ENCODE measurements at regions not wholly inside any gene's neighbourhood (a gene's known extent, or its start where the extent isn't known, plus 50 kb on each side); places are given as distances from the start of the nearest gene placed in this dataset.

- no peak for DNase-seq (ENCODE audit: low spot score)
Observed at GRCh38 chr2:15042801-15043217, 410.3 kb downstream of the LRATD1 start.

DNA sequence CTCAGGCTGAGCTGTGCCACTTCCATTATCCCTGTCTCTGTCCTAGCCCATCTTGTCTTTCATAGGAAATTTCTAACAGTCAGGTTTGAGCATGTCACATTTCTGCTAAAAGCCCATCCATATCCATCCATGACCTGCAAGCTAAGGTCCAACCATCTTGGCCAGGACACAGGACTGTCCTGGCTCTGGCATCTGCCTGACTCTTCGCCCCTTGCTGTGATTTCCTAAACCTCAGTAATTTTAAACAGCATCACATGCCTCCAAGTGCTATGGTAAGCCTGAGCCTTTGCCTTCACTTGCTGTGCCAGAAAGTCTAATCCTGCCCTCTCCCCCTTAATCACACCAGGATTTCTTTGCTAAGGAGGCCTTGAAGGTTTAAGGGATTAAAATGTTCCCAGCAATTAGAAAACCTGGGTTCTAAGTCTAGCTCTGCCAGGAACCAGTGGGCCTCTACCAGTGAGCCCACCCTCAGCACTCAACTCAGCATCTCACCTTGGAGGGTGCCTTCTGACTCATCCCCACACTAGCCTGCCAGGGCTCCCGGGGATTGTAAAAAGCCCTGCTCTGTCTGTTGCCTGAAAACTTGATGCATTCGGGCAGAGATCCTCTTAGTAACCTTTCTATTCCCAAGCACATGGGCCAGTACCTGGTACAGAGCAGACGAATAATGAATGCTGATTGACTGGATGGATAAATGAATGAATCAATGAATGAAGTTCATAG, 411.0 kb downstream of the LRATD1 start:
- DNase-seq (ENCODE audit: low spot score), result no peak

- DNase-seq (ENCODE audit: low spot score), result no peak
Observed at GRCh38 chr2:15045054-15045453, 412.5 kb downstream of the LRATD1 start.

DNA sequence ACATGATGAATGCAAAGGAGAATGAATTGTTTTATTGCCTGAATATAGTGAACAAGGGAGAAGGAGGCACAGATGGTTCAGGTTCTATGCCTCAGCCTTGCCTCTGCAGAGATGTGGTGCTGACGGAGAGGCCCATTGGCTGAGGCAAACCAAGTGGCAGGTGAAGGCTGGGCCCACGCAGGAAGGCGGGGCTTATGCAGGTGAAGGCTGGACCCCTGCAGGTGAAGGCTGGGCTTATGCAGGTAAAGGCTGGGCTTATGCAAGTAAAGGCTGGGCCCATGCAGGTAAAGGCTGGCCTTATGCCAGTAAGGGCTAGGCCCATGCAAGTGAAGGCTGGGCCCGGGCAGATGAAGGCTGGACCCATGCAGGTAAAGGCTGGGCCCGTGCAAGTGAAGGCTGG, 414.7 kb downstream of the LRATD1 start:
- DNase-seq (ENCODE audit: low spot score), result no peak

- DNase-seq (ENCODE audit: low spot score), result no peak
Observed at GRCh38 chr2:15048000-15048399, 415.5 kb downstream of the LRATD1 start.

DNA sequence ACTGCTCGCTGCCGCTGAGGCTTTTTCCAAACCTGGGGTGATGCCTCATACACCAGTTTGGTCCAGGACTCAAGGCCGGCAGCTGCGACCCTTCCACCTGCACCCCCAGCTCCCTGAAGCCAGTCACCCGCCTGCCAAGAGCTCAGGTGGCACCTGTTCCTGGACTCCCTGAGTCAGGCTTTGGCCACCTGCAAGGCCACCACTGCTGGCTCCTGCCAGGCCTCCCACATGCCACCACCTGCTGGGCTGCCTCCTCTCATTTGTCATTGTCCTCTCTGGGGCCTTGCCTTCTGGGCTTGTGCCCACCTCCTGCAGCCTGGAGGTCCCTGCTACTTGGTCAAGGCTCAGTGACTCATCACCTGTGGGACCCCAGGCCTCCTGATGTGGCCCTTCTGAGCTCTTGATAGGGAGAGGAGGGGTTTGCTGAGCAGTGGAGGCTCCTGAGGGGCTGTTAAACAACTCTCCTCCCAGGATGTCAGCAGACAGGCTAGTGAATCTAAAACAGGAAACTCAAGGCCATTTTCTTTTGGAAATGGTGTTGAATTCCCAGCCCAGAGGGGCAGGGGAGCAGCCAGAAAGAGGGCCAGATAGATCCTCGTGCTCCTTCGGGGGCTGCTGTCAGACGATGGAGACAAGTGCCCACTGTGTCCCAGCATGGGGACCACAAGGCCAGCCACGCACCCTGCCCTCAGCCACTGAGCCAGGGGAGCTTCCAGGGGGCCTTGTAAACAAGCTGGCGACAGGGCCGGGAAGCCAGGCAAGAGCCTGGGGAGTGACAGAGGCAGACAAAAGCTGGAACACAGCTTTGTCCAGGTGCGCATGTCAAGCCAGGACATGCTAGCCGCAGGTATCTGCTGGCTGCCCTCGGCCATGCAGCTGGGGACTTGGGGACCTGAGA, 416.8 kb downstream of the LRATD1 start:
- DNase-seq (ENCODE audit: low spot score), result no peak

DNA sequence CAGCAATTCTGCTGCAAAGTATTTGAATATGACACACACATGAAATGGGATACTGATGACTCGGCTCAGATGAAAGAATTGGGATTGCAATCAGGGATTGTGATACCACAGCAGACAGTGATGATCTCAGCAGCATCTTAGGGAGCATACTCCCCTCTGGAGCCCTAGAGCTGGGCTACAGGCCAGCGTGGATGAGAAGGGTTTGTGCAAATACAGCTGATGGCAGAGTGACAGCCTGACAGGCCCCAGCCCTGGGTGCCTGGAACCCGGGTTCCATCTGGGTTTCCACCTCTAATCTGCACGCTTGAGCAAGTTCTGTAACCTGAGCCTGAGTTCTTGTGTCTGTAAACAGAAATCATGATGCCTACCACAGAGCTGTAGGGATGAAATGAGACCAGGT, 418.0 kb downstream of the LRATD1 start:
- peak; percentile 50 for DNase-seq (ENCODE audit: low spot score)

DNA sequence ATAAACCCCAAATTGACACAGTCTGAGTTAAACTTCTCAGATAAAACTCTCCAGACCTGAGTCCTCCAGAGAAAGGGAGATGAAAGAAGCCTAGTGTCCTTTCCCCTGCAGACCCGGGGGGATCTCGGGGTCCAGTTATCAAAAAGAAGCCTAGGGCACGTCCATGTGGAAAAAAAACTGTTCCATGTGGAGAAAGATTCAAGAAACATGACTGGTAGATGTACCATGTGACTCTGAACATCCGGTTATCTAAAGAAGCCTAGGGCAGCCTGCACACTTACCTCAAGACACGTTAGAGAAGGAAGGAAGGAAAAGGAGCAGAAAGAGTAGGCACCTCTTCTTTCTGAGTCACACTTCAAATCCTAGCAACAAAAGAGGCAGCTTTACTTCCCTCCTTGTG, 421.0 kb downstream of the LRATD1 start:
- no peak for DNase-seq (ENCODE audit: low spot score)

GRCh38 chr2:15058015-15058720, 425.7 kb downstream of the LRATD1 start:
- DNase-seq (ENCODE audit: low spot score), result no peak

DNA sequence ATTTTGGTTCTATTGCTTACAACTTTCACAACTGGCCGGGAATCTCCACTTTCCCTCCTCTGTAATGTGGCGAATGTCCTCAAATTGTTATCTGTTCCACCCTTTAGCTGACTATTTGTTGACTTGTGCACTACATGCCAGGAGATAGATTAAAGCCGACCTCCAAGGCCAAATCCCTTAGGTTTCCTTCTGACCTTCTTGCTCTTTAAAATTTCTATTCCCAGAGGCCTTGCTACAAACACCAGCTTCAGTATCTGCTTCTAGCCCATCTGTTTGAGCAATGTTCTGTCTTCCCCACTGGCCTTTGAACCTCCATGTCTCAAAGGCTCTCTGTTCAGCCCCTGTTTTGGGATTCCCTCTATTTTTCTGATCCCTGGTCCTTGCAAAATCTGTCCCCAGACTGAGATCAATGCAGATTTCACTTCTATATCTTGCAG, 426.2 kb downstream of the LRATD1 start:
- no peak for DNase-seq (ENCODE audit: low spot score)

GRCh38 chr2:15059870-15060512, 427.5 kb downstream of the LRATD1 start:
- no peak for DNase-seq (ENCODE audit: low spot score)

- DNase-seq (ENCODE audit: low spot score), result no peak
Observed at GRCh38 chr2:15061268-15061667, 428.8 kb downstream of the LRATD1 start.

- no peak for DNase-seq (ENCODE audit: low spot score)
Observed at GRCh38 chr2:15066138-15066537, 433.6 kb downstream of the LRATD1 start.

- peak; percentile 13 for DNase-seq (ENCODE audit: low spot score)
Observed at GRCh38 chr2:15069149-15069548, 436.6 kb downstream of the LRATD1 start.

DNA sequence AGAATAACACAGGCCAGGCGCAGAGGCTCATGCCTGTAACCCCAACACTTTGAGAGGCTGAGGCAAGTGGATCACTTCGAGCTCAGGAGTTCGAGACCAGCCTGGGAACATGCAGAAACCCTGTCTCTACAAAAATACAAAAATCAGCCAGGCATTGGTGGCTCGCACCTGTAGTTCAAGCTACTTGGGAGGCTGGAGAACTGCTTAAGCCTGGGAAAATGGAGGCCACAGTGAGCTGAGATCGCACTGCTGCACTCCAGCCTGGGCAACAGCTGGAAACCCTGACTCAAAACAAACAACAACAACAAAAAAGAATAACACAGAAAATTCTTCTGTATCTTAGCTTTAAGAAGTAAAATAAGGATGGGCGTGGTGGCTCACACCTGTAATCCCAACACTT, 440.3 kb downstream of the LRATD1 start:
- DNase-seq (ENCODE audit: low spot score), result no peak

- no peak for DNase-seq (ENCODE audit: low spot score)
Observed at GRCh38 chr2:15073664-15074063, 441.1 kb downstream of the LRATD1 start.

DNA sequence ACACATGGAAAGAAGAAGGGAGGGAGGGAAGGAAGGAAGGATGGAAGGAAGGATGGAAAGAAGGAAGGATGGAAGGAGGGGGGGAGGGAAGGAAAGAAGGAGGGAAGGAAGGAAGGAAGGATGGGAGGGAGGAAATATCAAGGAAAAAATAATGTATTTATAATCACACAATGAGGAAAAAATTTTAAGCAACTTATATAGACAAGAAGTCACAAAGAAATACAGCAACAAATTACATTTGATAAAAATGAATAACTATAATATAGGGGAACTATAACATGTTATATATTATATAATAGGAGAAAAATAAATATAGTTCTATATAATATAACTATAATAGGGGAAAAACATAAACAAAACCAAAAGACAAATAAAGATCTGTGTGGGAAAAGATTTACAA, 441.8 kb downstream of the LRATD1 start:
- no peak for DNase-seq (ENCODE audit: low spot score)

GRCh38 chr2:15074751-15075700, 442.5 kb downstream of the LRATD1 start:
- DNase-seq (ENCODE audit: low spot score), result no peak

- no peak for DNase-seq (ENCODE audit: low spot score)
Observed at GRCh38 chr2:15076668-15077067, 444.2 kb downstream of the LRATD1 start.

- DNase-seq (ENCODE audit: low spot score), result no peak
Observed at GRCh38 chr2:15081356-15081755, 448.8 kb downstream of the LRATD1 start.
